Nephron progenitor cell (in vitro differentiated cells): ENCODE measurements at regions not wholly inside any gene's neighbourhood (a gene's known extent, or its start where the extent isn't known, plus 50 kb on each side); places are given as distances from the start of the nearest gene placed in this dataset.

ENCODE experiments used
- DNase-seq: peaks from one replicate; pipeline ENCODE4 v3.0.0; 2021
- H3K27ac Mint-ChIP-seq: 2 replicates; pipeline ENCODE4 v1.8.0; 2021; ENCODE audit warnings: mild to moderate bottlenecking, moderate library complexity, mixed read lengths
- H3K27me3 Mint-ChIP-seq: 2 replicates; pipeline ENCODE4 v1.8.0; 2021; ENCODE audit warnings: mild to moderate bottlenecking, low read depth, mixed read lengths; ENCODE audit not compliant: poor library complexity
- H3K36me3 Mint-ChIP-seq: 2 replicates; pipeline ENCODE4 v1.8.0; 2021; ENCODE audit warnings: low read depth, mixed read lengths
- H3K4me1 Mint-ChIP-seq: 2 replicates; pipeline ENCODE4 v1.8.0; 2021; ENCODE audit warnings: mixed read lengths
- H3K4me3 Mint-ChIP-seq: 2 replicates; pipeline ENCODE4 v1.8.0; 2021; ENCODE audit warnings: mild to moderate bottlenecking, moderate library complexity, mixed read lengths
- H3K9me3 Mint-ChIP-seq: 2 replicates; pipeline ENCODE4 v1.8.0; 2021; ENCODE audit warnings: mild to moderate bottlenecking, moderate library complexity, mixed read lengths
- TF ChIP-seq, protein P1 (sequence below): fragments of 200-600 bp; sonication (generic); IDR thresholded peaks from 2 replicates; pipeline ENCODE4 v1.5.0; 2021; ENCODE audit warnings: antibody characterized with exemption

DNA sequence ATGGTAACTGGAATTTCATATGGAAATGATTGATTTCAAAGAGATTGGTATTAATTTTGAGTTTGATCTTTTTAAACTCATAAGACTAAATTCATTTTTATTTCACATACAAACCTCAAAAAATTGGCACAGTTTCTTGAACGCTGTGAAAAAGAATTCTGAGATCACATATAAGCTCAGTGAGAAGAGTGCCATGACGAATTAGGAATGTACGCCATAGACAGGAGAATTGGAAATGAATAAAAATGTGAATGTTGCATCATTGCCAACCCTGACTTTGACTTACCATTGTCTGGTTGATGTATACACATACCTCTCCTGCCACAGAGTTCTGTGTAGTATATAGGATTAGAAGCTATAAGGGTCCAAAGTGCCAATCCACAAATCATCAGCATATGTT lies 290.4 kb upstream of the ZC3H15 start:
- TF ChIP-seq, protein P1, sequence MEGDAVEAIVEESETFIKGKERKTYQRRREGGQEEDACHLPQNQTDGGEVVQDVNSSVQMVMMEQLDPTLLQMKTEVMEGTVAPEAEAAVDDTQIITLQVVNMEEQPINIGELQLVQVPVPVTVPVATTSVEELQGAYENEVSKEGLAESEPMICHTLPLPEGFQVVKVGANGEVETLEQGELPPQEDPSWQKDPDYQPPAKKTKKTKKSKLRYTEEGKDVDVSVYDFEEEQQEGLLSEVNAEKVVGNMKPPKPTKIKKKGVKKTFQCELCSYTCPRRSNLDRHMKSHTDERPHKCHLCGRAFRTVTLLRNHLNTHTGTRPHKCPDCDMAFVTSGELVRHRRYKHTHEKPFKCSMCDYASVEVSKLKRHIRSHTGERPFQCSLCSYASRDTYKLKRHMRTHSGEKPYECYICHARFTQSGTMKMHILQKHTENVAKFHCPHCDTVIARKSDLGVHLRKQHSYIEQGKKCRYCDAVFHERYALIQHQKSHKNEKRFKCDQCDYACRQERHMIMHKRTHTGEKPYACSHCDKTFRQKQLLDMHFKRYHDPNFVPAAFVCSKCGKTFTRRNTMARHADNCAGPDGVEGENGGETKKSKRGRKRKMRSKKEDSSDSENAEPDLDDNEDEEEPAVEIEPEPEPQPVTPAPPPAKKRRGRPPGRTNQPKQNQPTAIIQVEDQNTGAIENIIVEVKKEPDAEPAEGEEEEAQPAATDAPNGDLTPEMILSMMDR = no peak
- Mint-ChIP-seq H3K4me1 (no peaks in the 10 kb centered on the region), H3K27me3 (no peaks in the 10 kb centered on the region), H3K36me3 (no peaks in the 10 kb centered on the region), H3K4me3 (no peak overlapping the region), H3K9me3 (no peaks in the 10 kb centered on the region), H3K27ac (no peak overlapping the region)
- no peak for DNase-seq

DNA sequence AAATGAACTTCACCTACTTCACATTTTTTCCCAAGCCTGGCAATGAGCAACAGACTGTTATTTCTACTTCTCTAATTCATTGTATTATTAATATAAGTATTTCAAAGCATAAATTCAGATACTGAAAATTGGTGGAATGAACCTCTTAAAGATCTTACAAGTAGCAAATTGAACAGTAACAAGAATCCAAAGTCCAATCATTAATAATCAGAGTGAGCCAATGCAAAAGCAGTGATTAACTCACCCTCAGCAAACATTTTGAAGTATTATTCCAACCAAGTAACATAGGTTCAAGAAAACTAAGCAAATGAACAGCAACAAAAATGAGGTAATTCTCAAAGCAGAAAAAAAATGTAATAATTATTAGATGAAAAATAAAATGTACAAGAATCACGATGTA lies 288.1 kb upstream of the ZC3H15 start:
- Mint-ChIP-seq H3K36me3 (no peaks in the 10 kb centered on the region), H3K27me3 (no peaks in the 10 kb centered on the region), H3K27ac (no peak overlapping the region), H3K9me3 (no peaks in the 10 kb centered on the region), H3K4me3 (no peak overlapping the region), H3K4me1 (no peaks in the 10 kb centered on the region)
- TF ChIP-seq, protein P1 = no peak
- DNase-seq = no peak

DNA sequence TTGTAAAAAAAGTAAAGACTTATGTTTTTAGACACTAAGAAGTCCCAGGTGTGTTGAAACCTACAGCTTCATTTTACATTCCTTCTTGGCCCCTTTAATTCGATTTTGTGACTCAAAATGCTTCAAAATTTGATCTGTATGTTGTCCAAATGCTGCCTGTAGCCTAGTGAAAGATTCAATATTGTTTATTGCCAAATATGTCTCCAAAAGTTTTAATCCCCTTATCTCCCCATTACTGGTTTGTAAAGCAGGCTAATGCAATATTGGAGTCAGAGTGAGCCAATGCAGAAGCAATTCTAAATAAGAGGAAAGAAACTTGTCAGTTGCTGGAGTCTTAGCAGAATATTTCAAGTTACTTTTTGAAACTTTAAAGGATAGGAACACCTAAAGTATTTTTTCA lies 287.0 kb upstream of the ZC3H15 start:
- no peak for DNase-seq

DNA sequence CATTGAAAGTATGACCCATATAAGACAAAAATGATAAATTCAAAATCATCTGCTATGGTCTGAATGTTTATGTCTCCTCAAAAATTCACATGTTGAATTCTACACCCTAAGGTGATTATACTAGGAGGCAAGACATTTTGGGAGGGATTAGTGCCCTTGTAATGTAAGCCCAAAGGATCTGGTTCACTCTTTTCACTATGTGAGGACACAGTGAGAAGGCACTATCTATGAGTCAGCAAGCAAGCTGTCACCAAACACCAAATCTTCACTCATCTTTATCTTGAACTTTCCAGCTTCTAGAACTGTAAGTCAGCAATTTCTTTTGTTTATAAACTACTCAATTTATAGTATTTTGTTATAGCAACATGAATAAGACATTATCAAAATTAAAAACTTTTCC lies 284.7 kb upstream of the ZC3H15 start:
- H3K9me3 Mint-ChIP-seq = no peaks in the 10 kb centered on the region
- H3K27ac Mint-ChIP-seq = no peak overlapping the region
- DNase-seq = no peak
- H3K4me3 Mint-ChIP-seq = no peak overlapping the region
- no peaks in the 10 kb centered on the region for H3K4me1 Mint-ChIP-seq
- no peaks in the 10 kb centered on the region for H3K27me3 Mint-ChIP-seq
- TF ChIP-seq, protein P1 = no peak
- no peaks in the 10 kb centered on the region for H3K36me3 Mint-ChIP-seq

More for the DNA sequence above, 287.0 kb upstream of the ZC3H15 start:
- Mint-ChIP-seq H3K36me3 (no peaks in the 10 kb centered on the region), H3K27me3 (no peaks in the 10 kb centered on the region), H3K27ac (no peak overlapping the region), H3K9me3 (no peaks in the 10 kb centered on the region), H3K4me3 (no peak overlapping the region), H3K4me1 (no peaks in the 10 kb centered on the region)
- TF ChIP-seq, protein P1 = no peak

DNA sequence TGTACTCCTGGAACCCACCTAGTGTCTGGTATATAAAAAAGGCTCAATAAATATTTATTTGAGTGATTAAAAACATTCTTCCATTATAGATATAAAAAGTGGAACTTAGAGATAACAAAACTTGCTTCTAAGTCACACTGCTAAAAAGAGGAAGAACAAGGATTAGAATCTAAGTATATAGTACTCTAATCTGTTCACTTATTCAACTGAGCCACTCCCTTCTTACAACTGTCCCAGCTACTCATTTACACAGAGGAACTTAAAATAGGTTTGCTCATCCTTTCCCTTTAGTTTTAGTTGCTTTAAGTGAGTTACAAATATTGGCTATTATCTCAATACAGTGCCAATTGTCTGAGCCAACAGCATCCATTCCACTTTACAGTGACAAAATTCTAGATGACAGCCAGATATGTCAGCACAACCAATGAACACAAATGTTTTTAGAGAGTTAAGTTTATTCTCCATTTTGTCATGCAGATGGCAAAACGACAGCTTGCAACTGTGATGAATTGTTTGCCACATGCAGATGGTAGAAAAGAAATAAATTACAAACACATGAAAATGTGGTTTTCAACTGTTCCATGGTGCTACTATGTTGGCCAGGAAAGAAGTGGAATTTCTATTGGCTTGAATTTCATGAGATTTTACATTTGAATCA lies 280.7 kb upstream of the ZC3H15 start:
- H3K4me1 Mint-ChIP-seq = peaks cover 4% of the 10 kb centered on the region
- TF ChIP-seq, protein P1 = no peak
- no peak overlapping the region for H3K4me3 Mint-ChIP-seq
- DNase-seq = no peak
- H3K9me3 Mint-ChIP-seq = no peaks in the 10 kb centered on the region
- H3K27ac Mint-ChIP-seq = no peak overlapping the region
- no peaks in the 10 kb centered on the region for H3K27me3 Mint-ChIP-seq
- no peaks in the 10 kb centered on the region for H3K36me3 Mint-ChIP-seq

DNA sequence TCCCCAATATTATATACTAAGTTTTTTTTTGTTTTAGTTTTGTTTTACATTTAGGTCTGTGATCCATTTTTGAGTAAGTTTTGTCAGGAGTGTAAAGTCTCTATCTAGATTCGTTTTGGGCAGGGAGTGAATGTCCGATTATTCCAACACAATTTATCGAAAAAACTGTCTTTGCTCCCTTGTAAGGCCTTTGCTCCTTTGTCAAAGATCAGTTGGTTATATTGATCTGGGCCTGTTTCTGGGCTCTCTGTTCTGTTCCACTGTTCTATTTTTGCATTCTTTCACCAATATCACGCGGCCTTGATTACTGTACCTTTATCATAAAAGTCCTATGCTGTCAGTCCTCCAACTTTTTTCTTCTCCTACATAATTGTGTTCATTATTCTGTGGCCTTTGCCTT lies 276.5 kb upstream of the ZC3H15 start:
- no peaks in the 10 kb centered on the region for H3K36me3 Mint-ChIP-seq
- peaks cover 4% of the 10 kb centered on the region for H3K4me1 Mint-ChIP-seq
- no peak overlapping the region for H3K4me3 Mint-ChIP-seq
- no peak overlapping the region for H3K27ac Mint-ChIP-seq
- no peak for DNase-seq
- TF ChIP-seq, protein P1 = no peak
- no peaks in the 10 kb centered on the region for H3K9me3 Mint-ChIP-seq
- no peaks in the 10 kb centered on the region for H3K27me3 Mint-ChIP-seq
